Endothelial cell of umbilical vein (primary cell): ENCODE measurements at regions not wholly inside any gene's neighbourhood (a gene's known extent, or its start where the extent isn't known, plus 50 kb on each side); places are given as distances from the start of the nearest gene placed in this dataset.

ENCODE experiments used
- BruUV-seq: library from RNA; stranded (reverse); fragments of 400-500 nt; replicated peaks from 2 replicates; lab custom pipeline; 2021; lab: Mats Ljungman, UMichigan
- CTCF ChIA-PET: fragments of 300-600, 350-600 bp; sonication (Branson Sonifier 250); formaldehyde crosslinking; loops from one replicate; lab custom pipeline; 2021; ENCODE audit warnings: antibody characterized with exemption, inconsistent platforms; lab: Charles Lee
- POLR2A ChIA-PET: fragments of 300-600, 350-600 bp; sonication (Branson Sonifier 250); formaldehyde crosslinking; loops from one replicate; lab custom pipeline; 2021; ENCODE audit warnings: antibody characterized with exemption, inconsistent platforms; lab: Charles Lee
- DNase-seq: peaks from one replicate; pipeline ENCODE4 v3.0.0-alpha.2; 2011; ENCODE audit warnings: low read depth, low spot score
- FAIRE-seq: peaks from 2 replicates; lab custom pipeline; 2011; peaks lifted over from hg19 to GRCh38; lab: Jason Lieb, UNC
- H2AFZ ChIP-seq: 2 replicates; pipeline ENCODE4 v1.6.0; 2012; ENCODE audit warnings: low read depth, low read length, control low read depth, inconsistent platforms
- H3K27ac ChIP-seq: 2 replicates; pipeline ENCODE4 v1.5.1; 2011; ENCODE audit warnings: low read depth, mild to moderate bottlenecking, control low read depth, low read length, moderate library complexity; ENCODE audit not compliant: insufficient read depth
- H3K27me3 ChIP-seq, 2 experiments: 2 replicates each; pipeline versions ENCODE4 v1.6.0 to v1.6.1; 2011; ENCODE audit warnings: low read length in 2 of 2, mixed read lengths in 1 of 2; ENCODE audit not compliant: control insufficient read depth in 2 of 2, insufficient read depth in 2 of 2
- H3K36me3 ChIP-seq, 2 experiments: 2 replicates in 1 of 2; 3 replicates in 1 of 2; pipeline ENCODE4 v1.5.1; 2011; ENCODE audit warnings: low read length in 2 of 2, mild to moderate bottlenecking in 1 of 2, moderate library complexity in 1 of 2; ENCODE audit not compliant: control insufficient read depth in 2 of 2, insufficient read depth in 2 of 2; ENCODE audit errors: extremely low read depth in 1 of 2
- H3K4me1 ChIP-seq: 3 replicates; pipeline ENCODE4 v1.5.1; 2011; ENCODE audit warnings: mild to moderate bottlenecking, low read length; ENCODE audit not compliant: control insufficient read depth, insufficient read depth; ENCODE audit errors: extremely low read depth
- H3K4me2 ChIP-seq: 2 replicates; pipeline ENCODE4 v1.6.1; 2011; ENCODE audit warnings: low read length, control low read depth, mixed read lengths; ENCODE audit not compliant: insufficient read depth
- H3K4me3 ChIP-seq, 3 experiments: fragments of 200-600 bp in 1 of 3; sonication (generic), shearing (Covaris generic) in 1 of 3; replicated peaks in 1 of 3; 2 replicates each; pipeline ENCODE4 v1.5.1; 2011 to 2016; ENCODE audit warnings: control low read depth in 3 of 3, low read length in 3 of 3, mild to moderate bottlenecking in 2 of 3, inconsistent platforms in 1 of 3, low read depth in 1 of 3, moderate library complexity in 1 of 3; ENCODE audit not compliant: insufficient read depth in 1 of 3
- H3K79me2 ChIP-seq: 2 replicates; pipeline ENCODE4 v1.6.0; 2012; ENCODE audit warnings: low read length, inconsistent platforms; ENCODE audit not compliant: control insufficient read depth, insufficient read depth
- H3K9ac ChIP-seq: replicated peaks from 2 replicates; pipeline ENCODE3; 2011; ENCODE audit warnings: low read length, control low read depth; ENCODE audit not compliant: insufficient read depth; ENCODE audit errors: extremely low read depth
- H3K9me1 ChIP-seq: replicated peaks from 3 replicates; pipeline ENCODE4 v1.6.0; 2011; ENCODE audit warnings: mild to moderate bottlenecking, low read length; ENCODE audit not compliant: control insufficient read depth, insufficient read depth; ENCODE audit errors: extremely low read depth
- H3K9me3 ChIP-seq: replicated peaks from 2 replicates; pipeline ENCODE4 v1.5.1; 2012; ENCODE audit warnings: low read length, inconsistent platforms; ENCODE audit not compliant: control insufficient read depth, insufficient read depth
- H4K20me1 ChIP-seq: replicated peaks from 2 replicates; pipeline ENCODE3; 2011; ENCODE audit warnings: mild to moderate bottlenecking, low read length; ENCODE audit not compliant: control insufficient read depth, insufficient read depth; ENCODE audit errors: extremely low read depth
- CTCF ChIP-seq, 2 donors: IDR thresholded peaks; 1 replicate in 1 of 2; 2 replicates in 1 of 2; pipeline ENCODE4 v1.5.1; 2011; ENCODE audit warnings: low read length in 2 of 2, mild to moderate bottlenecking in 2 of 2, moderate library complexity in 2 of 2, control low read depth in 1 of 2, inconsistent platforms in 1 of 2, low read depth in 1 of 2; ENCODE audit not compliant: insufficient read depth in 1 of 2; ENCODE audit errors: extremely low read depth in 1 of 2
- EZH2 ChIP-seq: IDR thresholded peaks from 2 replicates; pipeline ENCODE4 v1.6.1; 2012; ENCODE audit warnings: borderline replicate concordance, low read depth, mild to moderate bottlenecking, moderate library complexity, low read length, inconsistent platforms; ENCODE audit not compliant: severe bottlenecking
- FOS ChIP-seq: IDR thresholded peaks from 2 replicates; pipeline ENCODE4 v1.6.1; 2011; ENCODE audit warnings: mild to moderate bottlenecking, low read length, moderate library complexity, borderline replicate concordance; ENCODE audit not compliant: insufficient read depth
- GATA2 ChIP-seq: IDR thresholded peaks from 2 replicates; pipeline ENCODE4 v1.7.0; 2011; ENCODE audit warnings: low read depth, mild to moderate bottlenecking, moderate library complexity, mixed read lengths, low read length; ENCODE audit not compliant: insufficient read length, insufficient read depth
- JUN ChIP-seq: IDR thresholded peaks from 2 replicates; pipeline ENCODE4 v1.6.1; 2011; ENCODE audit warnings: borderline replicate concordance, low read depth; ENCODE audit not compliant: insufficient read length, insufficient read depth
- MYC ChIP-seq: IDR thresholded peaks from one replicate; pipeline ENCODE4 v1.6.1; 2011; ENCODE audit warnings: mild to moderate bottlenecking, low read depth, low read length
- POLR2A ChIP-seq: IDR thresholded peaks from 2 replicates; pipeline ENCODE4 v1.6.1; 2012; ENCODE audit warnings: low read depth, mild to moderate bottlenecking, control low read depth, low read length
- POLR2AphosphoS5 ChIP-seq: IDR thresholded peaks from 2 replicates; pipeline ENCODE4 v1.6.1; 2012; ENCODE audit warnings: low read depth, mild to moderate bottlenecking, control low read depth, low read length, moderate library complexity; ENCODE audit not compliant: insufficient read depth
- dilution Hi-C: fragments of 300-500 bp; cut with MboI; formaldehyde crosslinking; loops from one replicate; pipeline ENCODE4 v1.15.0; 2019; ENCODE audit warnings: low sequenced_read_pairs; ENCODE audit not compliant: extremely low pct_ligation_motif_present
- intact Hi-C: fragments of 100-400 bp; cut with micrococcal nuclease; formaldehyde crosslinking; loops from one replicate; pipeline ENCODE4 v1.10.0; 2022
- TF ChIP-seq, protein P1 (sequence below): IDR thresholded peaks from 2 replicates; pipeline ENCODE4 v1.6.1; 2011; ENCODE audit not compliant: insufficient read depth, insufficient read length

GRCh38 chrY:19067435-19067834, 293.9 kb upstream of the HSFY2 start:
- BruUV-seq, result no TSS peak
- no peaks in the 10 kb centered on the region for H3K36me3 ChIP-seq
- H2AFZ ChIP-seq, result no peak overlapping the region
- FAIRE-seq (no peak), DNase-seq (no peak)
- dilution Hi-C loops, result no loop called here
- no peaks in the 10 kb centered on the region for H3K4me1 ChIP-seq
- no peaks in the 10 kb centered on the region for H4K20me1 ChIP-seq
- no peaks in the 10 kb centered on the region for H3K9me1 ChIP-seq
- TF ChIP-seq JUN (no peak), MYC (no peak), POLR2AphosphoS5 (no peak), GATA2 (no peak), EZH2 (no peak), FOS (no peak), POLR2A (no peak), CTCF (IDR thresholded peaks at IDR 0.05; ENCODE audit: extremely low read depth in 1 of 2, insufficient read depth in 1 of 2, low read depth in 1 of 2, low read length in 2 of 2) (no peak)
- TF ChIP-seq, protein P1, sequence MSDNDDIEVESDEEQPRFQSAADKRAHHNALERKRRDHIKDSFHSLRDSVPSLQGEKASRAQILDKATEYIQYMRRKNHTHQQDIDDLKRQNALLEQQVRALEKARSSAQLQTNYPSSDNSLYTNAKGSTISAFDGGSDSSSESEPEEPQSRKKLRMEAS, result no peak
- H3K9me3 ChIP-seq, result no peaks in the 10 kb centered on the region
- no peak overlapping the region for H3K27ac ChIP-seq
- H3K9ac ChIP-seq, result no peak overlapping the region
- CTCF ChIA-PET, result no interaction called here
- no peak overlapping the region for H3K4me3 ChIP-seq
- H3K4me2 ChIP-seq, result no peak overlapping the region
- H3K27me3 ChIP-seq, result no peaks in the 10 kb centered on the region
- H3K79me2 ChIP-seq, result peaks cover 4% of the 10 kb centered on the region
- intact Hi-C loops, result loop anchor here (1.0 kb wide), 1 partner anchor 10 kb away; no protein-coding TSS in a partner anchor
- POLR2A ChIA-PET, result no interaction called here
